GM10266 (cell line): ENCODE measurements at regions not wholly inside any gene's neighbourhood (a gene's known extent, or its start where the extent isn't known, plus 50 kb on each side); places are given as distances from the start of the nearest gene placed in this dataset.

Experiments used
- DNase-seq: peaks from one replicate; pipeline ENCODE4 v3.0.0; 2012; ENCODE audit errors: extremely low spot score
- TF ChIP-seq, protein P1 (sequence below): IDR thresholded peaks from 2 replicates; pipeline ENCODE4 v1.5.1; 2012; ENCODE audit warnings: mild to moderate bottlenecking, low read depth; ENCODE audit not compliant: control insufficient read depth, insufficient read depth; ENCODE audit errors: missing control alignments

DNA sequence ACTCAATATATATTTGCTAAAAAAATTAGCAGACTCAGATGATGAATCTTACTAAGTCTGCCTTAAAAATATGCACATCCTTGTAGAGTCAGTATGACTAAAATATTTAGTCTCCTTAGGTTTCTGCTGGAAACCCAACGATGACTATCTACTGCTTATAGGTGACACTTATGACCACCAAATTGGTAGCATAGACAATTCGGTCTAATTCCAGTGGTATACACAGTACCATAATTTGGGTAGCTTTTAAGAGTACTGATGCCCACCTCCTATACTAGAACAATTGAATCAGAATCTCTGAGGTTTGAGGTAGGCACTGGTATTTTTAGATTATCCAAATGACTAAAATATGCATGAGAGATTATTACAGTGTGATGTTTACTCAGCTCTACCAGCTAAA, 740.8 kb upstream of the ZEB2 start:
- DNase-seq: no peak
- TF ChIP-seq, protein P1, sequence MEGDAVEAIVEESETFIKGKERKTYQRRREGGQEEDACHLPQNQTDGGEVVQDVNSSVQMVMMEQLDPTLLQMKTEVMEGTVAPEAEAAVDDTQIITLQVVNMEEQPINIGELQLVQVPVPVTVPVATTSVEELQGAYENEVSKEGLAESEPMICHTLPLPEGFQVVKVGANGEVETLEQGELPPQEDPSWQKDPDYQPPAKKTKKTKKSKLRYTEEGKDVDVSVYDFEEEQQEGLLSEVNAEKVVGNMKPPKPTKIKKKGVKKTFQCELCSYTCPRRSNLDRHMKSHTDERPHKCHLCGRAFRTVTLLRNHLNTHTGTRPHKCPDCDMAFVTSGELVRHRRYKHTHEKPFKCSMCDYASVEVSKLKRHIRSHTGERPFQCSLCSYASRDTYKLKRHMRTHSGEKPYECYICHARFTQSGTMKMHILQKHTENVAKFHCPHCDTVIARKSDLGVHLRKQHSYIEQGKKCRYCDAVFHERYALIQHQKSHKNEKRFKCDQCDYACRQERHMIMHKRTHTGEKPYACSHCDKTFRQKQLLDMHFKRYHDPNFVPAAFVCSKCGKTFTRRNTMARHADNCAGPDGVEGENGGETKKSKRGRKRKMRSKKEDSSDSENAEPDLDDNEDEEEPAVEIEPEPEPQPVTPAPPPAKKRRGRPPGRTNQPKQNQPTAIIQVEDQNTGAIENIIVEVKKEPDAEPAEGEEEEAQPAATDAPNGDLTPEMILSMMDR: no peak

DNA sequence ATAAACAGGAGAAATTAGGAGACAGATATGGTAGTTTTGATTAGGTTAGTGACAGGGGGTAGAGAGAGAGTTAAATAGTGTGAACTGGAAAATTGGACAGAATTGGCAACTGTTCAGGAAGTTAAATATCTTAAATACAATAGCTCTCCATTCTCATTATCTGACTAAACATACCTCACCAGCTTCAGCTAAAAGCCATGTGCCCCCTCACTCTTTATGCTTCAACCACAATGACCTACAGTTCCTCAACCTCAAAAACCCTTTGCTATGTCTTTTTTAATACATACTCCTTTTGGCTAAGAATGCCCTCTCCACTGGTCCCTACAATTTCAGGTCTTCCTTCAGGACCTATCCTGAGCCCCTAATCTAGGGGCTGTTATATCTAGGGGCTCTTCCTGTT, 740.2 kb upstream of the ZEB2 start:
- TF ChIP-seq, protein P1: no peak
- no peak for DNase-seq

DNA sequence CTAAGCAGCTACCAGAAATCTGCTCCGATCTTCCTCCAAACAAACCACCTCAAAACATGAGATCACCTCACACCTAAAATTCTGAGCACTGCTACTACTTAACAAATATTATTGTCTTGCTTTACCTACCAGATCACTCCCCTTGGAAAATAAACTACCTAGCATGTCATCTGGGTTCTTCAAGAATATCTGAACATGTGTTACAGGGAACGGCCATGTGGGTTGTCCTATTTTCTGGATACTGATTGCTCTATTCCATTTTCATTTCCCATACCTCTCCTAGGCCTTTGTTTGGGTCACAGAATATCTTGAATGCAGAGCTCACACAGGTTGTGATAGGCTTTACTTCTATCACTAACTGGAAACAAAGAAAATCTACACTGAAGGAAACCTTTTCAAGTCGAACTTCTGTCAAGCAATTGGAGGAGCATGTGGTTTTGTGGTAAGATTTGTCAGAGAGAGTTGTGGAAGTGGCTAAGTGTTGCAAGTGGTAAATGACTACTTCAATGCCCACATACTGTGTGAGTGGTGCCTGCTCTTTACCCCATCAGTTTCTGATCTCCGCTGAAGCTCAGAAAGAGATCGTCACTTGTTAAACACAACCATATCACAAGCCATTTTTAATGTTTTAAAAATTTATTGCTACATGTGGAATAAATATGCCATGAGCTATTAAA, 739.1 kb upstream of the ZEB2 start:
- TF ChIP-seq, protein P1: no peak
- DNase-seq: no peak

DNA sequence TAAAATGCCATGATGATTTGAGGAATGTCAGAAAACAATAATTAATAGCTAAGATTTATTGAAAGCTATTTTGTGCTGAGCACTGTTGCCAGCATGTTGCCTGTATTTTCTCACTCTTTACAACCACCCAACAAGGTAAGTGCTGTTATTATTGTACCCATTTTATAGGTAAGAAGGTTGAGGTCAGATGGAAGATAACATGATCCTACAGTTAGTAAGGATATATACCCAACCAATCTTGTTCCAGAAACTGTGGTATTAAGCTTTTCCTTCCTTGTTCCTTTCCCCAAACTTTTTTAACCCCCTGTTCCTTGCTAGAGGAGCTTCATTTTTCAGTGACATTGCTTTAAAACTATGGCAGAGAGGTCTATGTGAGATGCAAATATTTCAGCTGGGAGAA, 738.0 kb upstream of the ZEB2 start:
- DNase-seq: no peak
- TF ChIP-seq, protein P1: no peak

DNA sequence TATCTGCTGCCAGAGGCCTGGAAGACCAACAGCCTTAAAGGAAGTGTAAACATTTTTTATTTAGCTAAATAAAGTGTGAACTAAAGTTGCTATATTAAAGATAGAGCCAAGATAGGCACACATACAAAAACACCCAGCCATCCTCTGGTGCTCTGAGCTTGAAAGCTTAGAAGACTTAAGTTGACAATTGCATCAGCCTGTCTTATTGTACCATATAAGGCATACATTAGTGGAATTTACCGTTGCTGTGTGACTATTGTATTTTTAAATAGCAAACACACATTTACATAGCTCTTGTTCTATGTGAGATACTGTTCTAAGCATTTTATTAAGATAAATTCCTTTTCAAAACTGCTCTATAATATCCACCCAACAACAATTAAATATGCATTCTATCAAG, 736.6 kb upstream of the ZEB2 start:
- TF ChIP-seq, protein P1: no peak
- DNase-seq: no peak

DNA sequence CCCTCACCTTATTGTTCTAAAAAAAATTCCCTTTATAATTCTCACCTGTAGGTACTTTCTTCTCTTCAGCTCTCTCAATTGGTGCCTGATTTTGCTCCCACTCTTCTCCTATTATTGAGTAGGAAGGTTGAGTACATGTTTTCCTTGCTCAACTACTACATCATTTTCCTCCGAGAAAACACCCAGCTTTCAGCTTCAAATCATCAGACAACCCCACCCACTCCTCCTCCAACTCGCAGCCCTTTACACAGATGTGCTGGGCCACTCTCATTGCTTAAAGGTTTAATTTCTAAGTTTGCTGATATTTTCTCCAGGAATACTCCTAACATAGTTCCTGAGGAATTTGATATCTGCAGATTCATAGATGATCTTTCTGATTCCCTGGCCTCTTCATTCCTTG, 734.4 kb upstream of the ZEB2 start:
- TF ChIP-seq, protein P1: no peak
- no peak for DNase-seq

DNA sequence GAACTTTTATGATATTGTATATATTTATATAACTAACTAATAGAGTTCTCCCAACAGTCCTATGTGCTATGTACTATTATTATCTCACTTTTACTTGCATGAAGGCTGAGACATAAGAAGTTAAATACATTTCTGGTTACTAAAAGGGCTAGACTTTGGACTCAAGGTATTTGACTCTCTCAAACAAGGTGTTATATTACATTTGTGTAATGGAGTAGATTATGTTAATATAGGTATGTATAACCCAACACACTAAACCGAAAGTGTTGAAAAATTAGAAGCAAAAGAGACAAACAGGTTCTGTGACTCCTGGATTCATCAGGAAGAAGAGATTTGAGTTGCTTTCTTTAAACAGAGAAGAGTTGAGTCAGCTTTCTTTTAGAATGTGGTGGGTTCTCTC, 733.6 kb upstream of the ZEB2 start:
- TF ChIP-seq, protein P1: no peak
- no peak for DNase-seq
